ENCODE measurements at regions not wholly inside any gene's neighbourhood (a gene's known extent, or its start where the extent isn't known, plus 50 kb on each side); places are given as distances from the start of the nearest gene placed in this dataset.

GRCh38 chr1:209354111-209354839, 229.2 kb upstream of the CAMK1G start:
- H3K9me3 ChIP-seq (ENCODE audit: control insufficient read depth, low read length): no peaks in the 10 kb centered on the region
- H3K27me3 ChIP-seq (ENCODE audit: control insufficient read depth, insufficient read depth): no peaks in the 10 kb centered on the region
- H3K4me3 ChIP-seq (ENCODE audit: low read length): no peak overlapping the region
- intact Hi-C loops (cut with DNase I): no loop called here
- no peak overlapping the region for H3K27ac ChIP-seq (ENCODE audit: low read length)
- peak; percentile 88 to 89 for ATAC-seq
- peak; percentile 60 to 88 (median 78) for DNase-seq
- 29% methylated on average over 20 of the region's 20 CpGs for WGBS
- no peaks in the 10 kb centered on the region for H3K4me1 ChIP-seq (ENCODE audit: control insufficient read depth, insufficient read depth, low read length)

- intact Hi-C loops (cut with DNase I): no loop called here
- Histone ChIP-seq H3K4me1 (ENCODE audit: control insufficient read depth, insufficient read depth, low read length) (no peaks in the 10 kb centered on the region), H3K4me3 (ENCODE audit: low read length) (no peak overlapping the region), H3K9me3 (ENCODE audit: control insufficient read depth, low read length) (no peaks in the 10 kb centered on the region), H3K27me3 (ENCODE audit: control insufficient read depth, insufficient read depth) (no peaks in the 10 kb centered on the region), H3K27ac (ENCODE audit: low read length) (no peak overlapping the region)
- ATAC-seq (no peak), DNase-seq (no peak)
- WGBS: 69% methylated on average over 4 of the region's 4 CpGs
Measured at GRCh38 chr1:209354840-209355165, 228.7 kb upstream of the CAMK1G start.

GRCh38 chr1:209355415-209355814, 228.1 kb upstream of the CAMK1G start:
- Histone ChIP-seq H3K27ac (ENCODE audit: low read length) (no peak overlapping the region), H3K4me3 (ENCODE audit: low read length) (no peak overlapping the region), H3K9me3 (ENCODE audit: control insufficient read depth, low read length) (no peaks in the 10 kb centered on the region), H3K27me3 (ENCODE audit: control insufficient read depth, insufficient read depth) (no peaks in the 10 kb centered on the region), H3K4me1 (ENCODE audit: control insufficient read depth, insufficient read depth, low read length) (no peaks in the 10 kb centered on the region)
- intact Hi-C loops (cut with DNase I): no loop called here
- DNase-seq: no peak
- no peak for ATAC-seq
- 65% methylated on average over 4 of the region's 4 CpGs for WGBS

- no peak overlapping the region for H3K27ac ChIP-seq (ENCODE audit: low read length)
- H3K4me3 ChIP-seq (ENCODE audit: low read length): no peak overlapping the region
- no peaks in the 10 kb centered on the region for H3K9me3 ChIP-seq (ENCODE audit: control insufficient read depth, low read length)
- no peaks in the 10 kb centered on the region for H3K27me3 ChIP-seq (ENCODE audit: control insufficient read depth, insufficient read depth)
- H3K4me1 ChIP-seq (ENCODE audit: control insufficient read depth, insufficient read depth, low read length): no peaks in the 10 kb centered on the region
- 86% methylated on average over 6 of the region's 6 CpGs for WGBS
- no peak for ATAC-seq
- no peak for DNase-seq
- intact Hi-C loops (cut with DNase I): no loop called here
Measured at GRCh38 chr1:209356976-209357377, 226.5 kb upstream of the CAMK1G start.

GRCh38 chr1:209363112-209363511, 220.4 kb upstream of the CAMK1G start:
- no peaks in the 10 kb centered on the region for H3K27me3 ChIP-seq (ENCODE audit: control insufficient read depth, insufficient read depth)
- DNase-seq (no peak), ATAC-seq (no peak)
- WGBS: 50% methylated on average over 4 of the region's 4 CpGs
- intact Hi-C loops (cut with DNase I): no loop called here
- no peak overlapping the region for H3K27ac ChIP-seq (ENCODE audit: low read length)
- no peaks in the 10 kb centered on the region for H3K4me1 ChIP-seq (ENCODE audit: control insufficient read depth, insufficient read depth, low read length)
- H3K4me3 ChIP-seq (ENCODE audit: low read length): no peak overlapping the region
- no peaks in the 10 kb centered on the region for H3K9me3 ChIP-seq (ENCODE audit: control insufficient read depth, low read length)

- Histone ChIP-seq H3K9me3 (ENCODE audit: control insufficient read depth, low read length) (no peaks in the 10 kb centered on the region), H3K27me3 (ENCODE audit: control insufficient read depth, insufficient read depth) (no peaks in the 10 kb centered on the region), H3K4me3 (ENCODE audit: low read length) (no peak overlapping the region), H3K4me1 (ENCODE audit: control insufficient read depth, insufficient read depth, low read length) (no peaks in the 10 kb centered on the region), H3K27ac (ENCODE audit: low read length) (no peak overlapping the region)
- DNase-seq (no peak), ATAC-seq (no peak)
- 85% methylated on average over 3 of the region's 3 CpGs for WGBS
- intact Hi-C loops (cut with DNase I): no loop called here
Measured at GRCh38 chr1:209364716-209365115, 218.8 kb upstream of the CAMK1G start.

DNA sequence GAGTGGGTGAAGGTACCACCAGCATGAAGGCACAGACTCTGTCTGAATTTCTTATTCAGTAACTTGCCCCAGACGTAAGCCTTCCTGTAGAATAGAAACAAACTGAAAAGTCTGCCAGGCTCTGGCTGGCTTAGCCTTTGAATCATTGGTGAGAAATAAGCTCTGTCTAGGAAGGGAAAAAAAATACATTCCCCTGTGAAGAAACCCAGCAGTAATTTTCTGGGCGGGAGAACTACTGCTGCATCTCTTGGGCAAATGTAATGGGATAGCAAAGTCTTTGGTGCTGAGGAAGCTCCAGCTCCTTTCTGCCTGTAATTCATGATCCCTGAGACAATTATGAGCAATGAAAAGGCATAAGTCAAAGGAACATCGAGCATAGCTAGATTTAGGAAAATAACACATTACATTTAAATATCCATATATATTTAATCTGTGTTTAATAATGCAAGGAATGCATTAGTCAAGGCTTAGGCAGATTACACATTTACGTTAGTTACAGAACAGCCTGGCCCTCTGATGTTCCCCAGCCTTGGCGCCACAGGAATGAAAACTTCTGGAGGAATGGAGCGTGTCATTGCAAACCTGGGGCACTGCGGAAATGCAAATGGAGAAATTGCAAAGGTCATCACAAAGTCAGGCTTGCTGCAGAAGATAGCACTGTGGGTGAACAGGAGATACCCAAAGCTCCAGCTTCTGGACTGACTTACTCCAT, 216.3 kb upstream of the CAMK1G start:
- Histone ChIP-seq H3K4me3 (ENCODE audit: low read length) (no peak overlapping the region), H3K27ac (ENCODE audit: low read length) (no peak overlapping the region), H3K4me1 (ENCODE audit: control insufficient read depth, insufficient read depth, low read length) (no peaks in the 10 kb centered on the region), H3K27me3 (ENCODE audit: control insufficient read depth, insufficient read depth) (no peaks in the 10 kb centered on the region), H3K9me3 (ENCODE audit: control insufficient read depth, low read length) (no peaks in the 10 kb centered on the region)
- intact Hi-C loops (cut with DNase I): no loop called here
- 82% methylated on average over 7 of the region's 7 CpGs for WGBS
- ATAC-seq (no peak), DNase-seq (no peak)

- Histone ChIP-seq H3K27ac (ENCODE audit: low read length) (no peak overlapping the region), H3K4me1 (ENCODE audit: control insufficient read depth, insufficient read depth, low read length) (no peaks in the 10 kb centered on the region), H3K27me3 (ENCODE audit: control insufficient read depth, insufficient read depth) (no peaks in the 10 kb centered on the region), H3K4me3 (ENCODE audit: low read length) (no peak overlapping the region), H3K9me3 (ENCODE audit: control insufficient read depth, low read length) (no peaks in the 10 kb centered on the region)
- intact Hi-C loops (cut with DNase I): no loop called here
- 55% methylated on average over 8 of the region's 8 CpGs for WGBS
- ATAC-seq (peak; percentile 76 to 82), DNase-seq (peak in 2 of 3 donors; percentile 31 to 47)
Measured at GRCh38 chr1:209368864-209369598, 214.5 kb upstream of the CAMK1G start.

DNA sequence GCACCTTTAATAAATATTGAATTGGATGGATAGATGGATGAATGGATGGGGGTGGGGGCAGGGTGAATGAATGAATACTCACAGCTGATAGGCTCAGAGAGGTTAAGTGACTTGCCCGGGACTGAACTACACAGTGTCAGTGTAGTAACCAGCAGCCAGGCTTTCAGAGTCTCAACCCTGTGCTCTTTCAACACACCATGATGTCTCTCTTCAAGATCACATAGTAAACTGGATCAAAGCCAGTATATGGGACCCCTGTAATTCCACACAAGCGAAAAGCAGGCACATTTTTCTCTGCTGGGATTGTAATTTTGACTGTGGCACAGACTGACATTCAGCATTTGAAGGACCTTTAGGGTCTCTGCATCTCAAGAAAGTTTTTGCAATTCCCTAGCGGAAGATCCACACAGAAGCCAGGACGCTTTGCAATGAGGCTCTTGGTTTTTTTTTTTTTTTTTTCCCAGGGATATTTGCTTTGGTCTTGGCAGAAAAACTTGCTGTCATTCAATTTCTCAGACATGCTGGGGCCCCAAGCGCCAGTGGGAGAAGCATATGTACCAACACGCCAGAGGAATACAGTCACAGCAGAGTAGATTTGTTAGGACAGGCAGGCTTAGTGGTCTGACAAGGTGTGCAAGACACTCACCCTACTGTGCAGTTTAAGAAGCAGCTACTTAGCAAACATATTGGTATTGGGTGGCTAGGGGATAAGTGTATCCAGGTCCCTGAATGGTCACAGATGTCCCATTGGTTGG, 213.1 kb upstream of the CAMK1G start:
- Histone ChIP-seq H3K27ac (ENCODE audit: low read length) (no peak overlapping the region), H3K4me1 (ENCODE audit: control insufficient read depth, insufficient read depth, low read length) (no peaks in the 10 kb centered on the region), H3K4me3 (ENCODE audit: low read length) (no peak overlapping the region), H3K9me3 (ENCODE audit: control insufficient read depth, low read length) (no peaks in the 10 kb centered on the region), H3K27me3 (ENCODE audit: control insufficient read depth, insufficient read depth) (no peaks in the 10 kb centered on the region)
- DNase-seq: no peak
- WGBS: 90% methylated on average over 6 of the region's 6 CpGs
- intact Hi-C loops (cut with DNase I): no loop called here
- no peak for ATAC-seq

DNA sequence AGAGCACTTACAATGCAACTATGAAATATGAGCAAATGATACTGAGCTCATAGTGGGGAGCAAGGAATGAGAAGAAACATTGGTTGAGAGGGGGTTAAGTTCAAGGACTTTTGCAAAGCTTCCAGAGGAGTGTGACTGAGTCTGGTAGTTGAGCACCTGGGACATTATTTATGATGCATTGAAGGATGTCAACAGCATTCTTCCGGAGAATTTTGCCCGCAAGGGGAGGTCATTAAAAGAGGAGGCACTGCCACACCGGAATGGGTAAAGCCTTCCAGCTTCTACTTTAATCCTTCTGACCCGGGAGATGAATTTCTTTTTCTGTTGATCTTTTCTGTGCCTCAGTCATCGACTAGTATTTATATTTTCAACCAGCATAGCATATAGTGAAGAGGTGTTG, 208.4 kb upstream of the CAMK1G start:
- ATAC-seq: no peak
- Histone ChIP-seq H3K9me3 (ENCODE audit: control insufficient read depth, low read length) (no peaks in the 10 kb centered on the region), H3K4me3 (ENCODE audit: low read length) (no peak overlapping the region), H3K27ac (ENCODE audit: low read length) (no peak overlapping the region), H3K27me3 (ENCODE audit: control insufficient read depth, insufficient read depth) (no peaks in the 10 kb centered on the region), H3K4me1 (ENCODE audit: control insufficient read depth, insufficient read depth, low read length) (no peaks in the 10 kb centered on the region)
- 87% methylated on average over 5 of the region's 5 CpGs for WGBS
- intact Hi-C loops (cut with DNase I): no loop called here
- DNase-seq: no peak
